H1 (cell line): ENCODE measurements at regions not wholly inside any gene's neighbourhood (a gene's known extent, or its start where the extent isn't known, plus 50 kb on each side); places are given as distances from the start of the nearest gene placed in this dataset.

Experiments used
- CTCF ChIA-PET: fragments of 300-600 bp; sonication (Branson Sonifier 250); formaldehyde crosslinking; loops from one replicate; lab custom pipeline; 2021; ENCODE audit not compliant: partially characterized antibody; lab: Charles Lee
- POLR2A ChIA-PET: fragments of 300-600 bp; sonication (Branson Sonifier 250); formaldehyde crosslinking; loops from one replicate; lab custom pipeline; 2021; ENCODE audit warnings: inconsistent platforms; ENCODE audit not compliant: partially characterized antibody; lab: Charles Lee
- DNase-seq, 2 experiments: peaks; one replicate each; pipeline versions ENCODE4 v3.0.0 to v3.0.0-alpha.2; 2010 to 2022; ENCODE audit warnings: low spot score in 2 of 2, low read depth in 1 of 2, mixed read lengths in 1 of 2
- FAIRE-seq: peaks from 2 replicates; lab custom pipeline; 2011; peaks lifted over from hg19 to GRCh38; lab: Jason Lieb, UNC
- H2AFZ ChIP-seq: 2 replicates; pipeline ENCODE4 v1.8.1; 2012; ENCODE audit warnings: low read length, inconsistent platforms
- H2AK5ac ChIP-seq: 2 replicates; pipeline ENCODE4 v1.6.1; 2013; ENCODE audit warnings: low read depth, low read length
- H2BK120ac ChIP-seq: replicated peaks from 2 replicates; pipeline ENCODE3; 2013; ENCODE audit warnings: low read depth, low read length, inconsistent platforms
- H2BK12ac ChIP-seq: 2 replicates; pipeline ENCODE4 v1.6.1; 2013; ENCODE audit warnings: low read depth, low read length
- H2BK15ac ChIP-seq: 2 replicates; pipeline ENCODE4 v1.6.1; 2013; ENCODE audit warnings: low read length
- H2BK20ac ChIP-seq: 2 replicates; pipeline ENCODE4 v1.6.1; 2013; ENCODE audit warnings: low read length
- H2BK5ac ChIP-seq: 2 replicates; pipeline ENCODE4 v1.6.1; 2013; ENCODE audit warnings: low read depth, low read length
- H3K14ac ChIP-seq: 2 replicates; pipeline ENCODE4 v1.6.1; 2013; ENCODE audit warnings: inconsistent platforms; ENCODE audit not compliant: insufficient read length
- H3K18ac ChIP-seq: 2 replicates; pipeline ENCODE4 v1.6.1; 2013; ENCODE audit warnings: low read length; ENCODE audit errors: extremely low read depth
- H3K23ac ChIP-seq: 2 replicates; pipeline ENCODE4 v1.6.1; 2013; ENCODE audit warnings: inconsistent platforms; ENCODE audit not compliant: insufficient read length
- H3K23me2 ChIP-seq: 2 replicates; pipeline ENCODE4 v1.6.1; 2013; ENCODE audit warnings: low read depth, low read length
- H3K27ac ChIP-seq: 2 replicates; pipeline ENCODE4 v1.6.1; 2011; ENCODE audit warnings: low read depth, low read length, inconsistent platforms
- H3K27me3 ChIP-seq, 4 experiments: replicated peaks in 1 of 4; 1 replicate in 1 of 4; 2 replicates in 3 of 4; pipeline versions ENCODE4 v1.6.1 to v1.8.1; 2011 to 2013; ENCODE audit warnings: low read length in 3 of 4, mild to moderate bottlenecking in 3 of 4, inconsistent platforms in 2 of 4, mixed read lengths in 2 of 4, moderate library complexity in 1 of 4; ENCODE audit not compliant: control insufficient read depth in 3 of 4, insufficient read depth in 3 of 4; ENCODE audit errors: extremely low read depth in 1 of 4
- H3K36me3 ChIP-seq, 4 experiments: 2 replicates each; pipeline versions ENCODE4 v1.6.1 to v1.8.1; 2011 to 2013; ENCODE audit warnings: mild to moderate bottlenecking in 4 of 4, low read length in 3 of 4, moderate library complexity in 2 of 4, control low read depth in 1 of 4, inconsistent platforms in 1 of 4; ENCODE audit not compliant: insufficient read depth in 4 of 4, control insufficient read depth in 2 of 4
- H3K4ac ChIP-seq: replicated peaks from 2 replicates; pipeline ENCODE3; 2013; ENCODE audit warnings: low read length, low read depth, mixed read lengths, inconsistent platforms; ENCODE audit not compliant: insufficient read length
- H3K4me1 ChIP-seq, 4 experiments: replicated peaks in 1 of 4; 1 replicate in 1 of 4; 2 replicates in 3 of 4; pipeline versions ENCODE4 v1.6.1 to v1.8.1; 2011 to 2013; ENCODE audit warnings: low read length in 3 of 4, inconsistent platforms in 2 of 4, mixed read lengths in 1 of 4; ENCODE audit not compliant: insufficient read depth in 4 of 4, control insufficient read depth in 3 of 4
- H3K4me2 ChIP-seq, 2 experiments: 2 replicates each; pipeline versions ENCODE4 v1.6.1 to v1.8.1; 2011 to 2013; ENCODE audit warnings: low read depth in 2 of 2, low read length in 2 of 2, control low read depth in 1 of 2, inconsistent platforms in 1 of 2, mild to moderate bottlenecking in 1 of 2; ENCODE audit not compliant: insufficient read depth in 1 of 2
- H3K4me3 ChIP-seq, 4 experiments: fragments of 200-600, 300-600 bp in 1 of 4; sonication (generic), shearing (Covaris generic), sonication (Bioruptor Twin) in 1 of 4; 2 replicates each; pipeline versions ENCODE4 v1.5.1 to v1.8.1; 2011 to 2016; ENCODE audit warnings: low read length in 4 of 4, low read depth in 3 of 4, control low read depth in 2 of 4, inconsistent platforms in 2 of 4, mild to moderate bottlenecking in 2 of 4, mixed read lengths in 1 of 4, moderate library complexity in 1 of 4; ENCODE audit not compliant: insufficient read depth in 2 of 4; ENCODE audit errors: extremely low read depth in 1 of 4
- H3K56ac ChIP-seq: replicated peaks from 2 replicates; pipeline ENCODE3; 2013; ENCODE audit warnings: low read depth, mild to moderate bottlenecking, mixed read lengths, low read length, inconsistent platforms; ENCODE audit not compliant: insufficient read length
- H3K79me1 ChIP-seq: 2 replicates; pipeline ENCODE4 v1.6.1; 2013; ENCODE audit warnings: low read depth, low read length, control low read depth
- H3K79me2 ChIP-seq, 2 experiments: 2 replicates each; pipeline versions ENCODE4 v1.6.1 to v1.8.1; 2012 to 2013; ENCODE audit warnings: low read length in 2 of 2, mild to moderate bottlenecking in 2 of 2, inconsistent platforms in 1 of 2; ENCODE audit not compliant: insufficient read depth in 2 of 2, control insufficient read depth in 1 of 2
- H3K9ac ChIP-seq, 4 experiments: replicated peaks in 1 of 4; 1 replicate in 1 of 4; 2 replicates in 3 of 4; pipeline versions ENCODE4 v1.6.1 to v1.8.1; 2011 to 2013; ENCODE audit warnings: low read depth in 3 of 4, low read length in 3 of 4, control low read depth in 2 of 4, mild to moderate bottlenecking in 2 of 4, moderate library complexity in 2 of 4, inconsistent platforms in 1 of 4; ENCODE audit errors: extremely low read depth in 1 of 4
- H3K9me3 ChIP-seq, 2 experiments: 2 replicates each; pipeline versions ENCODE4 v1.6.1 to v1.8.1; 2012 to 2013; ENCODE audit warnings: mild to moderate bottlenecking in 2 of 2, moderate library complexity in 2 of 2, control low read depth in 1 of 2, inconsistent platforms in 1 of 2, low read depth in 1 of 2, low read length in 1 of 2, mixed read lengths in 1 of 2; ENCODE audit not compliant: insufficient read depth in 2 of 2
- H4K20me1 ChIP-seq, 2 experiments: replicated peaks in 1 of 2; 2 replicates each; pipeline versions ENCODE3 to v1.8.1; 2011 to 2013; ENCODE audit warnings: inconsistent platforms in 2 of 2, low read length in 2 of 2, mild to moderate bottlenecking in 1 of 2; ENCODE audit not compliant: insufficient read depth in 2 of 2, control insufficient read depth in 1 of 2
- H4K5ac ChIP-seq: 2 replicates; pipeline ENCODE4 v1.6.1; 2013; ENCODE audit warnings: low read length, low read depth, mixed read lengths, inconsistent platforms; ENCODE audit not compliant: insufficient read length
- H4K8ac ChIP-seq: 2 replicates; pipeline ENCODE4 v1.8.0; 2013; ENCODE audit warnings: mild to moderate bottlenecking, moderate library complexity, low read length, inconsistent platforms; ENCODE audit not compliant: insufficient read depth; ENCODE audit errors: extremely low read depth
- H4K91ac ChIP-seq: replicated peaks from 2 replicates; pipeline ENCODE3; 2013; ENCODE audit warnings: low read length, mixed read lengths, inconsistent platforms; ENCODE audit not compliant: insufficient read length
- ATF2 ChIP-seq: IDR thresholded peaks from 2 replicates; pipeline ENCODE4 v1.6.1; 2012; ENCODE audit warnings: low read length, inconsistent platforms
- BRCA1 ChIP-seq: IDR thresholded peaks from 2 replicates; pipeline ENCODE4 v1.6.1; 2012; ENCODE audit warnings: low read depth, low read length, improper control_type of control experiment
- CREB1 ChIP-seq: IDR thresholded peaks from 2 replicates; pipeline ENCODE4 v1.6.1; 2012; ENCODE audit warnings: inconsistent platforms
- GTF2F1 ChIP-seq: IDR thresholded peaks from 2 replicates; pipeline ENCODE4 v1.6.1; 2012; ENCODE audit warnings: low read depth, low read length, improper control_type of control experiment, borderline replicate concordance
- PHF8 ChIP-seq: fragments of 200-600 bp; sonication (generic); conservative IDR thresholded peaks from 2 replicates; pipeline ENCODE4 v1.7.1; 2012; ENCODE audit warnings: low read depth, mild to moderate bottlenecking, inconsistent platforms, low read length, moderate library complexity
- POLR2A ChIP-seq, 2 experiments: IDR thresholded peaks; 1 replicate in 1 of 2; 2 replicates in 1 of 2; pipeline ENCODE4 v1.6.1; 2011; ENCODE audit warnings: low read depth in 2 of 2, low read length in 2 of 2, mild to moderate bottlenecking in 2 of 2; ENCODE audit errors: control extremely low read depth in 1 of 2
- SAP30 ChIP-seq: fragments of 300-600 bp; sonication (generic); IDR thresholded peaks from 2 replicates; pipeline ENCODE4 v1.7.1; 2012; ENCODE audit warnings: low read length, moderate library complexity, mild to moderate bottlenecking, inconsistent platforms; ENCODE audit not compliant: insufficient read depth, insufficient replicate concordance
- SRF ChIP-seq: IDR thresholded peaks from 2 replicates; pipeline ENCODE4 v1.6.1; 2011; ENCODE audit warnings: mild to moderate bottlenecking, low read depth, low read length, moderate library complexity
- ZNF274 ChIP-seq: IDR thresholded peaks from 2 replicates; pipeline ENCODE4 v1.7.0; 2012; ENCODE audit warnings: low read length, borderline replicate concordance; ENCODE audit errors: extremely low read depth
- WGBS, 2 experiments: shearing (Covaris generic) in 1 of 2; methylation state at CpG; one replicate each; pipeline versions ENCODE4 v1.1.6 to v1.1.7; 2013 to 2015; ENCODE audit warnings: low lambda C conversion rate in 2 of 2, mixed read lengths in 2 of 2, inconsistent platforms in 1 of 2, low coverage in 1 of 2, missing lambda C conversion rate in 1 of 2; ENCODE audit not compliant: insufficient replicate concordance in 2 of 2, insufficient coverage in 1 of 2, insufficient read length in 1 of 2; ENCODE audit errors: extremely low coverage in 1 of 2, missing lambda C conversion rate in 1 of 2; 5-methylcytosine and 5-hydroxymethylcytosine counted together

- H3K4me1 ChIP-seq: no peaks in the 10 kb centered on the region
- TF ChIP-seq SRF (no peak), BRCA1 (no peak), POLR2A (IDR thresholded peaks at IDR 0.05; ENCODE audit: control extremely low read depth in 1 of 2, low read depth in 2 of 2, low read length in 2 of 2) (no peak), CREB1 (no peak), ZNF274 (no peak), GTF2F1 (no peak), ATF2 (no peak), SAP30 (no peak), PHF8 (no peak)
- TF ChIP-seq, all 59 proteins: peak for 0
- no peak overlapping the region for H3K14ac ChIP-seq
- no peak overlapping the region for H3K4me3 ChIP-seq
- no peak overlapping the region for H3K56ac ChIP-seq
- no peak overlapping the region for H3K4ac ChIP-seq
- no peak overlapping the region for H2BK15ac ChIP-seq
- 90% methylated on average over 1 of the region's 1 CpG; no CpG with 5 or more reads in 1 of the 2 experiments for WGBS, 2 experiments
- no peaks in the 10 kb centered on the region for H3K79me1 ChIP-seq
- no peaks in the 10 kb centered on the region for H3K79me2 ChIP-seq
- H2AK5ac ChIP-seq: no peak overlapping the region
- H2BK20ac ChIP-seq: no peak overlapping the region
- H4K91ac ChIP-seq: no peak overlapping the region
- no peak overlapping the region for H2BK5ac ChIP-seq
- no peak for FAIRE-seq
- H3K23me2 ChIP-seq: no peaks in the 10 kb centered on the region
- H3K23ac ChIP-seq: no peak overlapping the region
- H4K5ac ChIP-seq: no peak overlapping the region
- no peak for DNase-seq
- H3K36me3 ChIP-seq: no peaks in the 10 kb centered on the region
- no peak overlapping the region for H3K9ac ChIP-seq
- H2BK120ac ChIP-seq: no peak overlapping the region
- no peak overlapping the region for H3K18ac ChIP-seq
- no peak overlapping the region for H2BK12ac ChIP-seq
- H3K27me3 ChIP-seq: no peaks in the 10 kb centered on the region
- ChIA-PET CTCF (no interaction called here), POLR2A (no interaction called here)
- H3K27ac ChIP-seq: no peak overlapping the region
- no peak overlapping the region for H2AFZ ChIP-seq
- no peak overlapping the region for H4K8ac ChIP-seq
- no peak overlapping the region for H3K4me2 ChIP-seq
- H3K9me3 ChIP-seq: no peaks in the 10 kb centered on the region
- no peaks in the 10 kb centered on the region for H4K20me1 ChIP-seq
Measured at GRCh38 chr3:168909260-168909659, 754.3 kb downstream of the MECOM start.
